Panc1 (cell line): ENCODE measurements at regions not wholly inside any gene's neighbourhood (a gene's known extent, or its start where the extent isn't known, plus 50 kb on each side); places are given as distances from the start of the nearest gene placed in this dataset.

Experiments used
- ATAC-seq: fragments of 200-7000 bp; cut with Tn5 transposase; 2 replicates; pipeline ENCODE4 v1.9.1; 2020; ENCODE audit warnings: mild to moderate bottlenecking, moderate library complexity
- BruUV-seq: library from RNA; stranded (reverse); fragments of 400-500 nt; replicated peaks from 2 replicates; lab custom pipeline; 2021; lab: Mats Ljungman, UMichigan
- CTCF ChIA-PET: fragments of 300-600 bp; sonication (Branson Sonifier 250); formaldehyde crosslinking; loops from one replicate; lab custom pipeline; 2022; ENCODE audit warnings: antibody characterized with exemption; lab: Charles Lee
- POLR2A ChIA-PET: fragments of 300-600 bp; sonication (Branson Sonifier 250); formaldehyde crosslinking; loops from one replicate; lab custom pipeline; 2022; ENCODE audit warnings: antibody characterized with exemption; lab: Charles Lee
- DNase-seq: peaks from one replicate; pipeline ENCODE4 v3.0.0-alpha.2; 2010; ENCODE audit warnings: low read depth, low spot score
- H3K27ac ChIP-seq: 2 replicates; pipeline ENCODE4 v1.5.1; 2011; ENCODE audit warnings: mild to moderate bottlenecking, low read length, inconsistent platforms
- H3K27me3 ChIP-seq: fragments of 200-500 bp; sonication (Bioruptor generic); 2 replicates; pipeline ENCODE4 v1.6.0; 2014; ENCODE audit warnings: low read length, inconsistent platforms; ENCODE audit not compliant: control insufficient read depth, insufficient read depth
- H3K36me3 ChIP-seq: fragments of 200-500 bp; sonication (Bioruptor generic); 2 replicates; pipeline ENCODE4 v1.5.1; 2014; ENCODE audit warnings: inconsistent platforms, mild to moderate bottlenecking, low read length, moderate library complexity; ENCODE audit not compliant: control insufficient read depth, insufficient read depth
- H3K4me1 ChIP-seq: 2 replicates; pipeline ENCODE4 v1.5.1; 2011; ENCODE audit warnings: inconsistent platforms, mild to moderate bottlenecking, low read length, moderate library complexity; ENCODE audit not compliant: control insufficient read depth, insufficient read depth
- H3K4me3 ChIP-seq, 2 experiments: 2 replicates each; pipeline ENCODE4 v1.5.1; 2011 to 2012; ENCODE audit warnings: low read depth in 2 of 2, low read length in 2 of 2, mild to moderate bottlenecking in 2 of 2, inconsistent platforms in 1 of 2, moderate library complexity in 1 of 2
- H3K9me3 ChIP-seq: fragments of 200-500 bp; sonication (Bioruptor generic); 2 replicates; pipeline ENCODE4 v1.5.1; 2014; ENCODE audit warnings: low read depth, mild to moderate bottlenecking, inconsistent platforms, low read length, moderate library complexity; ENCODE audit not compliant: control insufficient read depth, insufficient read depth
- CTCF ChIP-seq: fragments of 450-650 bp; IDR thresholded peaks from 2 replicates; pipeline ENCODE4 v1.5.1; 2017; ENCODE audit warnings: mild to moderate bottlenecking
- POLR2AphosphoS5 ChIP-seq: IDR thresholded peaks from 2 replicates; pipeline ENCODE4 v1.6.1; 2012; ENCODE audit warnings: mild to moderate bottlenecking, low read depth, low read length, moderate library complexity
- REST ChIP-seq, 2 experiments: IDR thresholded peaks; 2 replicates each; pipeline ENCODE4 v1.6.1; 2011 to 2012; ENCODE audit warnings: low read depth in 2 of 2, control low read depth in 1 of 2, low read length in 1 of 2, mild to moderate bottlenecking in 1 of 2, moderate library complexity in 1 of 2; ENCODE audit not compliant: insufficient read depth in 1 of 2
- SIN3A ChIP-seq: IDR thresholded peaks from 2 replicates; pipeline ENCODE4 v1.6.1; 2012; ENCODE audit warnings: low read depth, mild to moderate bottlenecking, low read length, moderate library complexity, borderline replicate concordance; ENCODE audit not compliant: insufficient read depth
- TCF7L2 ChIP-seq: IDR thresholded peaks from 2 replicates; pipeline ENCODE4 v1.6.1; 2011; ENCODE audit warnings: mild to moderate bottlenecking, low read depth, low read length, inconsistent platforms
- in situ Hi-C: cut with HindIII; loops from 2 replicates; pipeline ENCODE4 v1.10.0; 2016; ENCODE audit warnings: low sequenced_read_pairs, low pct_unique_long_range_greater_than_20kb
- intact Hi-C: fragments of 100-400 bp; cut with micrococcal nuclease; formaldehyde crosslinking; loops from one replicate; pipeline ENCODE4 v1.10.0; 2022; ENCODE audit not compliant: unreplicated experiment

GRCh38 chr13:107882708-107883560 lies 332.4 kb downstream of the LIG4 start:
- ChIA-PET CTCF (no interaction called here), POLR2A (no interaction called here)
- no peaks in the 10 kb centered on the region for H3K36me3 ChIP-seq
- no peaks in the 10 kb centered on the region for H3K4me1 ChIP-seq
- in situ Hi-C loops = no loop called here
- no peak overlapping the region for H3K4me3 ChIP-seq
- no peak for TF ChIP-seq SIN3A
- no peak for TF ChIP-seq POLR2AphosphoS5
- TF ChIP-seq REST (IDR thresholded peaks at IDR 0.05; ENCODE audit: insufficient read depth in 1 of 2, low read depth in 2 of 2, low read length in 1 of 2) = no peak
- no peak for TF ChIP-seq TCF7L2
- no peak for TF ChIP-seq CTCF
- no peaks in the 10 kb centered on the region for H3K27me3 ChIP-seq
- H3K27ac ChIP-seq = no peak overlapping the region
- no peak for ATAC-seq
- no peaks in the 10 kb centered on the region for H3K9me3 ChIP-seq
- intact Hi-C loops = no loop called here
- no TSS peak for BruUV-seq
- DNase-seq = no peak

GRCh38 chr13:107881362-107881761 lies 334.0 kb downstream of the LIG4 start:
- H3K27ac ChIP-seq = no peak overlapping the region
- H3K36me3 ChIP-seq = no peaks in the 10 kb centered on the region
- H3K4me3 ChIP-seq = no peak overlapping the region
- DNase-seq = no peak
- ChIA-PET CTCF (no interaction called here), POLR2A (no interaction called here)
- no peak for TF ChIP-seq SIN3A
- TF ChIP-seq POLR2AphosphoS5 = no peak
- TF ChIP-seq TCF7L2 = no peak
- no peak for TF ChIP-seq REST (IDR thresholded peaks at IDR 0.05; ENCODE audit: insufficient read depth in 1 of 2, low read depth in 2 of 2, low read length in 1 of 2)
- no peak for TF ChIP-seq CTCF
- no peaks in the 10 kb centered on the region for H3K27me3 ChIP-seq
- no TSS peak for BruUV-seq
- ATAC-seq = no peak
- H3K9me3 ChIP-seq = no peaks in the 10 kb centered on the region
- in situ Hi-C loops (no loop called here), intact Hi-C loops (no loop called here)
- no peaks in the 10 kb centered on the region for H3K4me1 ChIP-seq
